Fibroblast of pulmonary artery (primary cell): ENCODE measurements at regions not wholly inside any gene's neighbourhood (a gene's known extent, or its start where the extent isn't known, plus 50 kb on each side); places are given as distances from the start of the nearest gene placed in this dataset.

Experiments
- DNase-seq: peaks from one replicate; pipeline ENCODE4 v3.0.0-alpha.2; 2010; ENCODE audit warnings: low read depth
- H3K4me3 ChIP-seq: replicated peaks from 2 replicates; pipeline ENCODE4 v1.5.1; 2011; ENCODE audit warnings: low read depth, mild to moderate bottlenecking, control low read depth, low read length, moderate library complexity
- CTCF ChIP-seq: IDR thresholded peaks from 2 replicates; pipeline ENCODE4 v1.5.1; 2011; ENCODE audit warnings: mild to moderate bottlenecking, control low read depth, low read length, inconsistent platforms; ENCODE audit errors: missing control alignments

- H3K4me3 ChIP-seq: no peak overlapping the region
- no peak for DNase-seq
- no peak for TF ChIP-seq CTCF
Measured at GRCh38 chr5:142438573-142438972, 113.8 kb upstream of the SPRY4 start.

- no peak overlapping the region for H3K4me3 ChIP-seq
- no peak for TF ChIP-seq CTCF
- DNase-seq: no peak
Measured at GRCh38 chr5:142437563-142437962, 112.7 kb upstream of the SPRY4 start.

GRCh38 chr5:142435410-142436115 lies 110.7 kb upstream of the SPRY4 start:
- no peak for TF ChIP-seq CTCF
- no peak for DNase-seq
- no peak overlapping the region for H3K4me3 ChIP-seq

- no peak for DNase-seq
- TF ChIP-seq CTCF: no peak
- no peak overlapping the region for H3K4me3 ChIP-seq
Measured at GRCh38 chr5:142434322-142434612, 109.4 kb upstream of the SPRY4 start.

- H3K4me3 ChIP-seq: no peak overlapping the region
- peak; percentile 72 for DNase-seq
- TF ChIP-seq CTCF: no peak
Measured at GRCh38 chr5:142433526-142434321, 108.9 kb upstream of the SPRY4 start.

GRCh38 chr5:142432961-142433360 lies 108.1 kb upstream of the SPRY4 start:
- TF ChIP-seq CTCF: no peak
- DNase-seq: no peak
- H3K4me3 ChIP-seq: no peak overlapping the region
